ENCODE measurements at regions not wholly inside any gene's neighbourhood (a gene's known extent, or its start where the extent isn't known, plus 50 kb on each side); places are given as distances from the start of the nearest gene placed in this dataset.

- no peak overlapping the region for H3K27ac ChIP-seq
- TF ChIP-seq CTCF (IDR thresholded peaks at IDR 0.05) (no peak), ZFX (IDR thresholded peaks at IDR 0.05; ENCODE audit: borderline replicate concordance) (no peak)
Observed at GRCh38 chr6:139553916-139554315, 179.5 kb upstream of the CITED2 start.

- no peak for TF ChIP-seq ZFX (IDR thresholded peaks at IDR 0.05; ENCODE audit: borderline replicate concordance)
- no peak for TF ChIP-seq CTCF (IDR thresholded peaks at IDR 0.05)
- H3K27ac ChIP-seq, result no peak overlapping the region
Observed at GRCh38 chr6:139551376-139551775, 176.9 kb upstream of the CITED2 start.

GRCh38 chr6:139550361-139550760 is 175.9 kb upstream of the CITED2 start:
- TF ChIP-seq ZFX (IDR thresholded peaks at IDR 0.05; ENCODE audit: borderline replicate concordance) (no peak), CTCF (IDR thresholded peaks at IDR 0.05) (no peak)
- H3K27ac ChIP-seq, result no peak overlapping the region

GRCh38 chr6:139549561-139550070 is 175.2 kb upstream of the CITED2 start:
- no peak overlapping the region for H3K27ac ChIP-seq
- TF ChIP-seq CTCF (IDR thresholded peaks at IDR 0.05), result no peak
- no peak for TF ChIP-seq ZFX (IDR thresholded peaks at IDR 0.05; ENCODE audit: borderline replicate concordance)

GRCh38 chr6:139547804-139548203 is 173.4 kb upstream of the CITED2 start:
- no peak overlapping the region; the same call in 1 of the 2 replicates for H3K27ac ChIP-seq
- TF ChIP-seq CTCF (IDR thresholded peaks at IDR 0.05) (no peak), ZFX (IDR thresholded peaks at IDR 0.05; ENCODE audit: borderline replicate concordance) (no peak)

- no peak for TF ChIP-seq CTCF (IDR thresholded peaks at IDR 0.05)
- TF ChIP-seq ZFX (IDR thresholded peaks at IDR 0.05; ENCODE audit: borderline replicate concordance), result no peak
- peak overlapping the region; percentile 64; the same call in 1 of the 2 replicates for H3K27ac ChIP-seq
Observed at GRCh38 chr6:139547122-139547776, 172.8 kb upstream of the CITED2 start.

GRCh38 chr6:139546106-139546472 is 171.6 kb upstream of the CITED2 start:
- TF ChIP-seq ZFX (IDR thresholded peaks at IDR 0.05; ENCODE audit: borderline replicate concordance) (no peak), CTCF (IDR thresholded peaks at IDR 0.05) (no peak)

More at GRCh38 chr6:139546106-139546472, 171.6 kb upstream of the CITED2 start:
- H3K27ac ChIP-seq, result peak overlapping the region; percentile 64
